ENCODE measurements at regions not wholly inside any gene's neighbourhood (a gene's known extent, or its start where the extent isn't known, plus 50 kb on each side); places are given as distances from the start of the nearest gene placed in this dataset.

DNA sequence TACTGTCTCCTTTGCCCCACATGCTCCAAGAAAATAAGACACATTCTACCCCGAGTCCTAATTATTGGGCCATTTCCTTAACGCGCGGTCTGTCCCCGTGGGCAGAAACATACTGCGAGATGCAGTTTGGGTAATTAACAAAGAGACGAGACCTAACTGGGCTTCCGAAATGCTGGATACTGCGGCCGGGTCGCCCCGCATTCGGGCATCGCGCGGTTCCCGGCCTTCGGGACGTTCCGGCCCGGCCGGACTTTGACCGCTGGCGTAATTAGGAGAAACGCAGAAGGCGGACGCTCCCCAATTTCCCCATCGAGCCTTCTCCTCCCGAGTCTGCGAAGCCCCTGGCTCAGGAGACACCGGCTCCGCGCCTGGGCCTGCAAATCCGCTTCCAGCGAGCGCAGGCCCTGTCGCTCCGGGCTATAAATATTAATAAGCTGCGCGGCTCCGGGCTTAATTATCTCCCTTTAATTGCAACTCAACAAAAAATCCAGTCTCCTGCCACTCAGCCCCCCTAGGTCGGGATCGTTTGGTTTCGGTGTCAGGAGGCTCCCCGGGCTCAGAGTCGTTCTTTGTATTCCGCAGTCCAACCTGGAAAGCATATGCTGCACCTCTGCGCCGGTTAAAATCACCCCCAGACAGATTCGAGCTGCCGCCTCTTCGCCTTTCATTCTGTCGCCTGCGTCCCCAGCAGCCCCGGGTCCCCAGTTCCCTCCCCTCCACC lies 131.5 kb downstream of the SPAG6 start:
- H3K27me3 ChIP-seq (ENCODE audit: insufficient read depth, low read length): no peaks in the 10 kb centered on the region
- no TSS peak for BruUV-seq (replicated peaks)
- H3K4me3 ChIP-seq (replicated peaks in 1 of 2; ENCODE audit: low read depth in 1 of 2, low read length in 2 of 2): no peak overlapping the region

More for the DNA sequence above, 131.5 kb downstream of the SPAG6 start:
- TF ChIP-seq JUND (IDR thresholded peaks at IDR 0.05) (no peak), SIN3A (IDR thresholded peaks at IDR 0.05; ENCODE audit: low read depth) (no peak), POLR2A (IDR thresholded peaks at IDR 0.05; ENCODE audit: borderline replicate concordance, extremely low read depth, insufficient read depth, insufficient read length) (no peak), EZH2phosphoT487 (IDR thresholded peaks at IDR 0.05; ENCODE audit: borderline replicate concordance) (no peak), SP1 (IDR thresholded peaks at IDR 0.05; ENCODE audit: low read depth) (no peak), EGR1 (IDR thresholded peaks at IDR 0.05; ENCODE audit: low read depth) (no peak), POLR2AphosphoS5 (IDR thresholded peaks at IDR 0.05; ENCODE audit: low read depth, low read length) (no peak), CEBPB (IDR thresholded peaks at IDR 0.05; ENCODE audit: low read depth) (no peak), ZFX (IDR thresholded peaks at IDR 0.05) (no peak), ZNF274 (IDR thresholded peaks at IDR 0.05; ENCODE audit: low read depth, low read length) (no peak)
- TF ChIP-seq, protein P1, sequence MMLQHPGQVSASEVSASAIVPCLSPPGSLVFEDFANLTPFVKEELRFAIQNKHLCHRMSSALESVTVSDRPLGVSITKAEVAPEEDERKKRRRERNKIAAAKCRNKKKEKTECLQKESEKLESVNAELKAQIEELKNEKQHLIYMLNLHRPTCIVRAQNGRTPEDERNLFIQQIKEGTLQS (IDR thresholded peaks at IDR 0.05): no peak
- TF ChIP-seq, protein P2, sequence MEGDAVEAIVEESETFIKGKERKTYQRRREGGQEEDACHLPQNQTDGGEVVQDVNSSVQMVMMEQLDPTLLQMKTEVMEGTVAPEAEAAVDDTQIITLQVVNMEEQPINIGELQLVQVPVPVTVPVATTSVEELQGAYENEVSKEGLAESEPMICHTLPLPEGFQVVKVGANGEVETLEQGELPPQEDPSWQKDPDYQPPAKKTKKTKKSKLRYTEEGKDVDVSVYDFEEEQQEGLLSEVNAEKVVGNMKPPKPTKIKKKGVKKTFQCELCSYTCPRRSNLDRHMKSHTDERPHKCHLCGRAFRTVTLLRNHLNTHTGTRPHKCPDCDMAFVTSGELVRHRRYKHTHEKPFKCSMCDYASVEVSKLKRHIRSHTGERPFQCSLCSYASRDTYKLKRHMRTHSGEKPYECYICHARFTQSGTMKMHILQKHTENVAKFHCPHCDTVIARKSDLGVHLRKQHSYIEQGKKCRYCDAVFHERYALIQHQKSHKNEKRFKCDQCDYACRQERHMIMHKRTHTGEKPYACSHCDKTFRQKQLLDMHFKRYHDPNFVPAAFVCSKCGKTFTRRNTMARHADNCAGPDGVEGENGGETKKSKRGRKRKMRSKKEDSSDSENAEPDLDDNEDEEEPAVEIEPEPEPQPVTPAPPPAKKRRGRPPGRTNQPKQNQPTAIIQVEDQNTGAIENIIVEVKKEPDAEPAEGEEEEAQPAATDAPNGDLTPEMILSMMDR (IDR thresholded peaks at IDR 0.05 in 2 of 3, conservative IDR thresholded peaks at IDR 0.05 in 1 of 3; ENCODE audit: borderline replicate concordance in 1 of 3, insufficient read depth in 1 of 3, low read depth in 2 of 3, low read length in 2 of 3): no peak
- no peaks in the 10 kb centered on the region for H3K79me2 ChIP-seq (ENCODE audit: insufficient read depth, low read length)
- H4K20me1 ChIP-seq (ENCODE audit: insufficient read depth): no peaks in the 10 kb centered on the region
- ChIA-PET POLR2A (no interaction called here), RAD21 (ENCODE audit: low non-redundant PET in 1 of 2, low total read pairs in 2 of 2, uncharacterized antibody in 2 of 2, unreplicated experiment in 2 of 2) (no interaction called here), CTCF (no interaction called here)
- no peaks in the 10 kb centered on the region for H3K9me3 ChIP-seq (ENCODE audit: control insufficient read depth in 1 of 2, insufficient read depth in 1 of 2, low read depth in 1 of 2, low read length in 2 of 2)
- no peaks in the 10 kb centered on the region for H3K9me2 ChIP-seq (ENCODE audit: insufficient read depth)
- no peak overlapping the region for H3K27ac ChIP-seq (ENCODE audit: low read depth, low read length)
- no peak overlapping the region for H3K9ac ChIP-seq (ENCODE audit: low read length)
- peaks cover 1% of the 10 kb centered on the region in 2 experiments; a peak in 2 of 4 replicates for H3K4me1 ChIP-seq (ENCODE audit: control insufficient read depth in 1 of 2, insufficient read depth in 2 of 2, low read length in 2 of 2)
- intact Hi-C loops (cut with micrococcal nuclease): no loop called here
- H2AFZ ChIP-seq (ENCODE audit: low read depth, low read length, poor library complexity, severe bottlenecking): no peak overlapping the region
- ATAC-seq: no peak
- no peak overlapping the region for H3K4me2 ChIP-seq (ENCODE audit: low read length)
- no peak for DNase-seq (ENCODE audit: low read depth, low spot score)
- H3K36me3 ChIP-seq (ENCODE audit: control insufficient read depth in 1 of 2, insufficient read depth in 2 of 2, low read length in 2 of 2): no peaks in the 10 kb centered on the region
